ENCODE measurements at regions not wholly inside any gene's neighbourhood (a gene's known extent, or its start where the extent isn't known, plus 50 kb on each side); places are given as distances from the start of the nearest gene placed in this dataset.

GRCh38 chr11:110977661-110978060 lies 265.4 kb upstream of the ARHGAP20 start:
- no peak overlapping the region for H3K27ac Mint-ChIP-seq (ENCODE audit: low read depth, unreplicated experiment)
- intact Hi-C loops (cut with micrococcal nuclease): no loop called here
- no peak for TF ChIP-seq CTCF (IDR thresholded peaks at IDR 0.05; ENCODE audit: unreplicated experiment)
- CTCF ChIA-PET: no interaction called here
- POLR2A ChIA-PET: no interaction called here
- peaks cover 6% of the 10 kb centered on the region for H3K4me1 Mint-ChIP-seq (ENCODE audit: insufficient read depth, unreplicated experiment)
- H3K27me3 Mint-ChIP-seq (ENCODE audit: insufficient read depth, unreplicated experiment): no peaks in the 10 kb centered on the region
- no peak overlapping the region for H3K4me3 Mint-ChIP-seq (ENCODE audit: unreplicated experiment)
- no TSS peak for BruUV-seq (replicated peaks)
- H3K36me3 Mint-ChIP-seq (ENCODE audit: insufficient read depth, unreplicated experiment): no peaks in the 10 kb centered on the region
- DNase-seq (ENCODE audit: unreplicated experiment): no peak
- H3K9me3 Mint-ChIP-seq (ENCODE audit: unreplicated experiment): peaks cover 7% of the 10 kb centered on the region

DNA sequence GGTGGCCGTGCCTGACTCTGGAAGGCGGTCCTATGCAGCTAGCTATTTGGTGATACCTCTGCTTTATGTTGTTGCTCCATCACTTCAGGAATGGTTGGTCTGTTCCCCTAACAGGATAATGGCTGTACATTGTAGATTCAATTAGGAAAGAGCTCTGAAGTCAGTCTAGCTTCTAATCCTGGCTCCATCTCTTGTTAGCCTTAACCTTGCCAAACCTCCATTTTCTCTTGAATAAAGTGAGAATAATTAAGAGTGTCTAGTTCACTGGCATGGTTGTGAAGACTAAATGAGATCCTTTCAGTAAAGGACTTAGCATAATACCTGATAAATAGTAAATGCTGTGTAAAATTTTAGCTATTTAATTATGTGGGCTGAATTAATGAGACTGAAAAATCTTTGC lies 262.5 kb upstream of the ARHGAP20 start:
- H3K4me1 Mint-ChIP-seq (ENCODE audit: insufficient read depth, unreplicated experiment): peaks cover 17% of the 10 kb centered on the region
- H3K36me3 Mint-ChIP-seq (ENCODE audit: insufficient read depth, unreplicated experiment): no peaks in the 10 kb centered on the region
- no peak for TF ChIP-seq CTCF (IDR thresholded peaks at IDR 0.05; ENCODE audit: unreplicated experiment)
- H3K9me3 Mint-ChIP-seq (ENCODE audit: unreplicated experiment): peaks cover 6% of the 10 kb centered on the region
- no peak for DNase-seq (ENCODE audit: unreplicated experiment)
- H3K4me3 Mint-ChIP-seq (ENCODE audit: unreplicated experiment): no peak overlapping the region
- no peak overlapping the region for H3K27ac Mint-ChIP-seq (ENCODE audit: low read depth, unreplicated experiment)
- BruUV-seq (replicated peaks): no TSS peak
- H3K27me3 Mint-ChIP-seq (ENCODE audit: insufficient read depth, unreplicated experiment): peaks cover 2% of the 10 kb centered on the region
- ChIA-PET CTCF (interaction anchor here (0.6 kb wide), 2 partner anchors 468 to 496 kb away, joined by 3 to 4 read pairs; no protein-coding TSS in a partner anchor), POLR2A (interaction anchor here (0.6 kb wide), 1 partner anchor 15 kb away, joined by 3 read pairs; no protein-coding TSS in a partner anchor)
- intact Hi-C loops (cut with micrococcal nuclease): no loop called here

DNA sequence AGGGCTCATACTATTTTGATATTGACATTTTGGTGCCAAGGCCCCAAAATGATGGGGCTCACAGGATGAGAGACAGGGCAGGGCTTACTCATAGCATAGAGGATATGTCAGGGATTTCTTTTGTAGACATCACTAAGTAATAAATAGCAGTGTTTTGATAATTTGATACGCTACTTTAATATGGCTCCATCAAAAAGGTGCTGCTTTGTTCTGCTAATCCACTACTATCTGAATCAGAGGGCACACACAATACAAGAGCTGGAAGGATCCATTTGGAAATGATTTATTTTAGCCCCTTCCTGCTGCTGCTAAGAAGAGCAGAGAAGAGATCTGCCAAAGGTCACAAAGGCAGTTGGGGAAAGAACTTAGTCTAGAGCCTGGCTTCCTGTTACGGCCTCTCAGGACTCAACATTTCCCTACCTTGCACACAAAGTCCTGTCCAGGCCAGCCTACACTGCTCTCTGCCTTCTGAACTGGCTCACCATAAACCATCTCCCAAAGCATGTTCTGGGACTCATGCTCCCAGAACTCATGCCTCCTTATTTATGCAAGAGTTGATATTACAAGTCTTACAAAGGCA lies 261.3 kb upstream of the ARHGAP20 start:
- Mint-ChIP-seq H3K27ac (ENCODE audit: low read depth, unreplicated experiment) (no peak overlapping the region), H3K36me3 (ENCODE audit: insufficient read depth, unreplicated experiment) (no peaks in the 10 kb centered on the region), H3K4me1 (ENCODE audit: insufficient read depth, unreplicated experiment) (peaks cover 11% of the 10 kb centered on the region), H3K27me3 (ENCODE audit: insufficient read depth, unreplicated experiment) (peaks cover 11% of the 10 kb centered on the region), H3K4me3 (ENCODE audit: unreplicated experiment) (no peak overlapping the region), H3K9me3 (ENCODE audit: unreplicated experiment) (no peaks in the 10 kb centered on the region)
- DNase-seq (ENCODE audit: unreplicated experiment): no peak
- intact Hi-C loops (cut with micrococcal nuclease): no loop called here
- ChIA-PET CTCF (no interaction called here), POLR2A (interaction anchor here (0.6 kb wide), 1 partner anchor 10 kb away, joined by 3 read pairs; no protein-coding TSS in a partner anchor)
- no TSS peak for BruUV-seq (replicated peaks)
- TF ChIP-seq CTCF (IDR thresholded peaks at IDR 0.05; ENCODE audit: unreplicated experiment): no peak

GRCh38 chr11:110972640-110973039 lies 260.4 kb upstream of the ARHGAP20 start:
- no peak overlapping the region for H3K4me3 Mint-ChIP-seq (ENCODE audit: unreplicated experiment)
- ChIA-PET CTCF (no interaction called here), POLR2A (interaction anchor here (0.6 to 1.0 kb wide), 3 partner anchors 10 to 23 kb away, joined by 3 to 5 read pairs (median 3); no protein-coding TSS in a partner anchor)
- peak; percentile 80 for DNase-seq (ENCODE audit: unreplicated experiment)
- H3K27me3 Mint-ChIP-seq (ENCODE audit: insufficient read depth, unreplicated experiment): peaks cover 11% of the 10 kb centered on the region
- no peak overlapping the region for H3K27ac Mint-ChIP-seq (ENCODE audit: low read depth, unreplicated experiment)
- intact Hi-C loops (cut with micrococcal nuclease): no loop called here
- TF ChIP-seq CTCF (IDR thresholded peaks at IDR 0.05; ENCODE audit: unreplicated experiment): no peak
- H3K36me3 Mint-ChIP-seq (ENCODE audit: insufficient read depth, unreplicated experiment): no peaks in the 10 kb centered on the region
- no TSS peak for BruUV-seq (replicated peaks)
- H3K9me3 Mint-ChIP-seq (ENCODE audit: unreplicated experiment): no peaks in the 10 kb centered on the region
- H3K4me1 Mint-ChIP-seq (ENCODE audit: insufficient read depth, unreplicated experiment): peaks cover 11% of the 10 kb centered on the region
